Tibial nerve (tissue), 3 donors: ENCODE measurements at regions not wholly inside any gene's neighbourhood (a gene's known extent, or its start where the extent isn't known, plus 50 kb on each side); places are given as distances from the start of the nearest gene placed in this dataset.

Experiments
- POLR2A ChIP-seq, 2 donors: fragments of 450-650 bp; IDR thresholded peaks; one replicate each; pipeline ENCODE4 v1.6.1; 2017; ENCODE audit warnings: antibody characterized with exemption in 2 of 2, mild to moderate bottlenecking in 2 of 2, moderate library complexity in 2 of 2
- TF ChIP-seq, protein P1 (sequence below), 5 experiments: fragments of 200-600 bp in 3 of 5; fragments of 450-650 bp in 2 of 5; sonication (generic) in 3 of 5; IDR thresholded peaks; one replicate each; pipeline ENCODE4 v1.5.1; 2016 to 2019; ENCODE audit warnings: antibody characterized with exemption in 5 of 5, mild to moderate bottlenecking in 3 of 5, moderate library complexity in 2 of 5

DNA sequence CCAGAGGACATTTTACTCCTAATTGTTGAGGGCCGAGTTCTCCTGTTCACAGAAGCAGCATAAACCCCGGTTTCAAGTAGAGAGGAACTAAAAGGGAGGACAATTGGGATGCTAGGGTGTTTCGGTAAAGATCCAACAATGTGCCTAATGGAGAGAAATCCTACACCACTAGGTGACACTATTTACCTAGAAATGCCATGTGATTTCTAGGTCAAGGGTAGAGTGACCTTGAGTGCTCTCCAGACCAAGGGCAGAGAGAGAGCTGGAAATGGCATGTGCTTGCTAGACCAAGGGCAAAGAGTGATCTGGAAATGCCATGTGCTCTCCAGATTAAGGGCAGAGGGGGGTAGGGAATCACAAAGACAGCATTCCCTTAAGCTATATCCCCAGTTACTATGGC, 472.0 kb downstream of the DCDC2C start:
- TF ChIP-seq, protein P1, sequence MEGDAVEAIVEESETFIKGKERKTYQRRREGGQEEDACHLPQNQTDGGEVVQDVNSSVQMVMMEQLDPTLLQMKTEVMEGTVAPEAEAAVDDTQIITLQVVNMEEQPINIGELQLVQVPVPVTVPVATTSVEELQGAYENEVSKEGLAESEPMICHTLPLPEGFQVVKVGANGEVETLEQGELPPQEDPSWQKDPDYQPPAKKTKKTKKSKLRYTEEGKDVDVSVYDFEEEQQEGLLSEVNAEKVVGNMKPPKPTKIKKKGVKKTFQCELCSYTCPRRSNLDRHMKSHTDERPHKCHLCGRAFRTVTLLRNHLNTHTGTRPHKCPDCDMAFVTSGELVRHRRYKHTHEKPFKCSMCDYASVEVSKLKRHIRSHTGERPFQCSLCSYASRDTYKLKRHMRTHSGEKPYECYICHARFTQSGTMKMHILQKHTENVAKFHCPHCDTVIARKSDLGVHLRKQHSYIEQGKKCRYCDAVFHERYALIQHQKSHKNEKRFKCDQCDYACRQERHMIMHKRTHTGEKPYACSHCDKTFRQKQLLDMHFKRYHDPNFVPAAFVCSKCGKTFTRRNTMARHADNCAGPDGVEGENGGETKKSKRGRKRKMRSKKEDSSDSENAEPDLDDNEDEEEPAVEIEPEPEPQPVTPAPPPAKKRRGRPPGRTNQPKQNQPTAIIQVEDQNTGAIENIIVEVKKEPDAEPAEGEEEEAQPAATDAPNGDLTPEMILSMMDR (IDR thresholded peaks at IDR 0.05): no peak
- no peak for TF ChIP-seq POLR2A (IDR thresholded peaks at IDR 0.05)
